ENCODE measurements at regions not wholly inside any gene's neighbourhood (a gene's known extent, or its start where the extent isn't known, plus 50 kb on each side); places are given as distances from the start of the nearest gene placed in this dataset.

DNA sequence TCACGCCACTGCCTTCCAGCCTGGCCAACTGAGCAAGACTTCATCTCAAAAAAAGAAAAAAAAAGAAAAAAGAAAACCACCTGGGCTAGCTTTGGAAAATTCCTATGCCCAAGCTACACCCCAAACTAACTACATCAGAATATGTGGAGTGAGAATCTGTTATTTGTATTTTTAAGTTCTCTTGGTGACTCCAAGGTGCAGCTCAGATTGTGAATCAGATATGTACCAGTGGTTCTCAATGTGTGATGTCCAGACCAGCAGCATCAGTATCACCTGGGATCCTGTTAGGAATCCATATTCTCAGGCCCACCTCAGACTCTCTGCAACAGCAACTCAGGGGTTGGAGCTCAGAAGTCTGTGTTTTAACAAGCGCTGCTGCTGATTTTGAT is 376.8 kb downstream of the EDEM1 start:
- Histone ChIP-seq H3K4me1 (no peaks in the 10 kb centered on the region), H3K9me3 (peaks cover 0 to 16% (median 4%) of the 10 kb centered on the region in 11 donors), H3K27ac (no peak overlapping the region), H3K36me3 (no peaks in the 10 kb centered on the region), H3K4me3 (no peak overlapping the region), H3K27me3 (no peaks in the 10 kb centered on the region)
- DNase-seq (no peak), ATAC-seq (no peak)
- intact Hi-C loops (cut with DNase I): no loop called here
- WGBS, 2 donors: 63 to 83% methylated on average over 2 of the region's 2 CpGs
- TF ChIP-seq, protein P1, sequence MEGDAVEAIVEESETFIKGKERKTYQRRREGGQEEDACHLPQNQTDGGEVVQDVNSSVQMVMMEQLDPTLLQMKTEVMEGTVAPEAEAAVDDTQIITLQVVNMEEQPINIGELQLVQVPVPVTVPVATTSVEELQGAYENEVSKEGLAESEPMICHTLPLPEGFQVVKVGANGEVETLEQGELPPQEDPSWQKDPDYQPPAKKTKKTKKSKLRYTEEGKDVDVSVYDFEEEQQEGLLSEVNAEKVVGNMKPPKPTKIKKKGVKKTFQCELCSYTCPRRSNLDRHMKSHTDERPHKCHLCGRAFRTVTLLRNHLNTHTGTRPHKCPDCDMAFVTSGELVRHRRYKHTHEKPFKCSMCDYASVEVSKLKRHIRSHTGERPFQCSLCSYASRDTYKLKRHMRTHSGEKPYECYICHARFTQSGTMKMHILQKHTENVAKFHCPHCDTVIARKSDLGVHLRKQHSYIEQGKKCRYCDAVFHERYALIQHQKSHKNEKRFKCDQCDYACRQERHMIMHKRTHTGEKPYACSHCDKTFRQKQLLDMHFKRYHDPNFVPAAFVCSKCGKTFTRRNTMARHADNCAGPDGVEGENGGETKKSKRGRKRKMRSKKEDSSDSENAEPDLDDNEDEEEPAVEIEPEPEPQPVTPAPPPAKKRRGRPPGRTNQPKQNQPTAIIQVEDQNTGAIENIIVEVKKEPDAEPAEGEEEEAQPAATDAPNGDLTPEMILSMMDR (IDR thresholded peaks at IDR 0.05): no peak

DNA sequence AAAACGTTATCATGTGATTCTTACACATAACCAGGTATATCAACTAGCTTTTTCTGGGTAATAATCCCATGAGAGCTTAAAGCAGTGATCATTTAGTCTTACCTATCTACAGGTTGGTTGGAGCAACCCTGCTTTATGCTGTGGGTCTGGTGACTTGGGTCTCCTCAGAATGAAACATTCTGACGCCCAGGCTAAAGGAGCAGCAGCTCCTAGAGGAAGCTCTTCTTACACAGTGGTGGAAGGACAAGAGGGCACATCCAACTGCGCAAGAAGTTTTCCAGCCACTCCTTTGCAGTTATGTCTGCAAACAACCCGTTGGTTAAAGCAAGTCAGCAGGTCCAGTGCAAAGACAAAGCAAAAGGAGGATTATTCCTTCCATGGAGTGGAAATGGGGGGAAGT is 377.5 kb downstream of the EDEM1 start:
- Histone ChIP-seq H3K9me3 (peaks cover 0 to 16% (median 4%) of the 10 kb centered on the region in 11 donors), H3K27me3 (no peaks in the 10 kb centered on the region), H3K27ac (no peak overlapping the region), H3K36me3 (no peaks in the 10 kb centered on the region), H3K4me1 (no peaks in the 10 kb centered on the region), H3K4me3 (no peak overlapping the region)
- DNase-seq: no peak
- TF ChIP-seq, protein P1 (IDR thresholded peaks at IDR 0.05): no peak
- WGBS, 2 donors: 35 to 56% methylated on average over 4 of the region's 4 CpGs
- intact Hi-C loops (cut with DNase I): no loop called here
- ATAC-seq: no peak

DNA sequence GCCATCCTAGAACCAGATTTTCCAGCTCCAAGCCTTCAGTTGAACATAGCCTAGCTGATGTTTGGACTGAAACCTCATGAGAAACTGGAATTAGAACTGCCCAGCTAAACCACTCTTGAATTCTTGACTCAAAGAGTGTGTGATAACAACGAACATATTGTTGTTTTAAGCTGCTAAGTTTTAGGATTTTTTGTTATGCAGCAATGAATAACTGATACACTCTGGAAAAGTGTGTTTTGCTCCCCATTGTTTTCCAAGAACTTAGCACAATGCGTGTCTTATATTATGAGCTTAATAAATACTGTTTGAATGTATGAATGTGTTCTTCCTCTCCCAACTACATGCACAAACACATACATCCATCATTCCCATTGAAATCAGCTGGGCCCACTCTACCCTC is 379.6 kb downstream of the EDEM1 start:
- Histone ChIP-seq H3K4me3 (no peak overlapping the region), H3K9me3 (peaks cover 0 to 16% (median 3%) of the 10 kb centered on the region in 11 donors), H3K27me3 (no peaks in the 10 kb centered on the region), H3K36me3 (no peaks in the 10 kb centered on the region), H3K4me1 (no peaks in the 10 kb centered on the region), H3K27ac (no peak overlapping the region)
- intact Hi-C loops (cut with DNase I): no loop called here
- TF ChIP-seq, protein P1 (IDR thresholded peaks at IDR 0.05): no peak
- no peak for DNase-seq
- no peak for ATAC-seq
- WGBS, 2 donors: 67 to 77% methylated on average over 2 of the region's 2 CpGs

DNA sequence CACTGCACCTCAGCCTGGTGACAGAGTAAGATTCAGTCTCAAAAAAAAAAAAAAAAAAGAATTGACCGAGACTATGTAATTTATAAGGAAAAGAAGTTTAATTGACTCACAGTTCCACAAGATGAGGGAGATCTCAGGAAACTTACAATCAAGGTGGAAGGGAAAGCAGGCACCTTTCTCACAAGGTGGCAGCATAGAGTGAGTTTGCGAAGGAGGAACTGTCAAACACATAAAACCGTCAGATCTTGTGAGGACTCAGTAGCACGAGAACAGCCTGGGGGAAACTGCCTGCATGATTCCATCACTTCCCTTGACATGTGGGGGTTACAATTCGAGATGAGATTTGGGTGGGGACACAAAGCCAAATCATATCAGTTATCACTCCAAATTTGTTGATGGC is 380.9 kb downstream of the EDEM1 start:
- DNase-seq (no peak), ATAC-seq (no peak)
- Histone ChIP-seq H3K36me3 (no peaks in the 10 kb centered on the region), H3K27me3 (no peaks in the 10 kb centered on the region), H3K27ac (no peak overlapping the region), H3K4me3 (no peak overlapping the region), H3K9me3 (peaks cover 0 to 16% (median 3%) of the 10 kb centered on the region in 11 donors), H3K4me1 (no peaks in the 10 kb centered on the region)
- intact Hi-C loops (cut with DNase I): no loop called here
- WGBS, 2 donors: 20 to 25% methylated on average over 5 of the region's 5 CpGs
- TF ChIP-seq, protein P1 (IDR thresholded peaks at IDR 0.05): no peak

Data from heart right ventricle (tissue), 16 donors.